Islet of Langerhans (tissue), 1 donor: ENCODE measurements at regions not wholly inside any gene's neighbourhood (a gene's known extent, or its start where the extent isn't known, plus 50 kb on each side); places are given as distances from the start of the nearest gene placed in this dataset.

Experiments
- FAIRE-seq: peaks from one replicate; lab custom pipeline; 2011; peaks lifted over from hg19 to GRCh38; lab: Jason Lieb, UNC

- no peak for FAIRE-seq
Observed at GRCh38 chr17:79191270-79191934, 116.8 kb downstream of the ENGASE start.

- FAIRE-seq, result no peak
Observed at GRCh38 chr17:79189305-79189704, 114.7 kb downstream of the ENGASE start.

- no peak for FAIRE-seq
Observed at GRCh38 chr17:79188685-79189084, 114.1 kb downstream of the ENGASE start.

- FAIRE-seq, result no peak
Observed at GRCh38 chr17:79188048-79188447, 113.4 kb downstream of the ENGASE start.

- no peak for FAIRE-seq
Observed at GRCh38 chr17:79187186-79187585, 112.6 kb downstream of the ENGASE start.

GRCh38 chr17:79186406-79186805 is 111.8 kb downstream of the ENGASE start:
- FAIRE-seq, result no peak

GRCh38 chr17:79185671-79186070 is 111.0 kb downstream of the ENGASE start:
- FAIRE-seq, result no peak

GRCh38 chr17:79184219-79184618 is 109.6 kb downstream of the ENGASE start:
- no peak for FAIRE-seq

GRCh38 chr17:79183293-79184158 is 108.9 kb downstream of the ENGASE start:
- no peak for FAIRE-seq

GRCh38 chr17:79183043-79183292 is 108.3 kb downstream of the ENGASE start:
- FAIRE-seq, result no peak

- FAIRE-seq, result no peak
Observed at GRCh38 chr17:79182176-79183042, 107.8 kb downstream of the ENGASE start.

- no peak for FAIRE-seq
Observed at GRCh38 chr17:79180358-79181005, 105.9 kb downstream of the ENGASE start.

- FAIRE-seq, result no peak
Observed at GRCh38 chr17:79179334-79179733, 104.7 kb downstream of the ENGASE start.

GRCh38 chr17:79177877-79178276 is 103.3 kb downstream of the ENGASE start:
- no peak for FAIRE-seq

GRCh38 chr17:79176792-79177601 is 102.4 kb downstream of the ENGASE start:
- no peak for FAIRE-seq

GRCh38 chr17:79174905-79175856 is 100.6 kb downstream of the ENGASE start:
- no peak for FAIRE-seq

GRCh38 chr17:79174193-79174765 is 99.7 kb downstream of the ENGASE start:
- no peak for FAIRE-seq

GRCh38 chr17:79171188-79171587 is 96.6 kb downstream of the ENGASE start:
- FAIRE-seq, result no peak

GRCh38 chr17:79169861-79170260 is 95.2 kb downstream of the ENGASE start:
- FAIRE-seq, result no peak

- no peak for FAIRE-seq
Observed at GRCh38 chr17:79169366-79169765, 94.7 kb downstream of the ENGASE start.
